ENCODE measurements at regions not wholly inside any gene's neighbourhood (a gene's known extent, or its start where the extent isn't known, plus 50 kb on each side); places are given as distances from the start of the nearest gene placed in this dataset.

DNA sequence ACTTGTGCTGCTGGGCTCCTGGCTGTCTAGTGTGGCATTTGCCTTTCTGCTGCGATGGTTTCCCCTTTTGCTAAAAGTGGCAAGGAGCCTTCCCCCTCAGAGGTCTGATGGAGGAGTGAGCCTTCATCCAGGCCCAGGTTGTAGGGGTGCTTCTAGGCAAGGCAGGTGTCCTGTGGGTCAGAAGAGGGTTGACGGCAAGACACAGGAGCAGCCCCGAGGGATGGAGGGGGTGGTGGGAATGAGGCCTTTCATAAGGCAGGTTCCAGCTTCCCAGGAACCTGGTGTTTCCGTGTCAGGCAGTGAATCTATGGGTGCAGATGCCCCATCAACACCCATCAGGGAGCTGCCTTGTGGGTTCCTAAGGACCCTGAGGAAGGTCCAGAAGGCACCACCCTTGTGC lies 63.0 kb upstream of the TAMM41 start:
- TF ChIP-seq TARDBP (IDR thresholded peaks at IDR 0.05): no peak
- no peak for TF ChIP-seq SP1 (IDR thresholded peaks at IDR 0.05)
- no peak for TF ChIP-seq CTBP1 (IDR thresholded peaks at IDR 0.05; ENCODE audit: borderline replicate concordance)
- no peak for TF ChIP-seq FOXK2 (IDR thresholded peaks at IDR 0.05)
- TF ChIP-seq LEF1 (IDR thresholded peaks at IDR 0.05; ENCODE audit: borderline replicate concordance): no peak
- TF ChIP-seq FOXA1 (IDR thresholded peaks at IDR 0.05): no peak
